GM13976 (cell line): ENCODE measurements at regions not wholly inside any gene's neighbourhood (a gene's known extent, or its start where the extent isn't known, plus 50 kb on each side); places are given as distances from the start of the nearest gene placed in this dataset.

Experiments used
- DNase-seq: peaks from one replicate; pipeline ENCODE4 v3.0.0; 2012; ENCODE audit warnings: low spot score
- CTCF ChIP-seq: IDR thresholded peaks from 2 replicates; pipeline ENCODE4 v1.5.1; 2012; ENCODE audit warnings: borderline replicate concordance, mild to moderate bottlenecking; ENCODE audit not compliant: insufficient read depth; ENCODE audit errors: extremely low read depth, missing control alignments, control extremely low read depth
- in situ Hi-C: fragments of 300-500 bp; cut with MboI; formaldehyde crosslinking; loops from one replicate; pipeline ENCODE4 v1.12.0; 2022; ENCODE audit warnings: low sequenced_read_pairs, mixed read lengths, inconsistent platforms; ENCODE audit not compliant: unreplicated experiment

DNA sequence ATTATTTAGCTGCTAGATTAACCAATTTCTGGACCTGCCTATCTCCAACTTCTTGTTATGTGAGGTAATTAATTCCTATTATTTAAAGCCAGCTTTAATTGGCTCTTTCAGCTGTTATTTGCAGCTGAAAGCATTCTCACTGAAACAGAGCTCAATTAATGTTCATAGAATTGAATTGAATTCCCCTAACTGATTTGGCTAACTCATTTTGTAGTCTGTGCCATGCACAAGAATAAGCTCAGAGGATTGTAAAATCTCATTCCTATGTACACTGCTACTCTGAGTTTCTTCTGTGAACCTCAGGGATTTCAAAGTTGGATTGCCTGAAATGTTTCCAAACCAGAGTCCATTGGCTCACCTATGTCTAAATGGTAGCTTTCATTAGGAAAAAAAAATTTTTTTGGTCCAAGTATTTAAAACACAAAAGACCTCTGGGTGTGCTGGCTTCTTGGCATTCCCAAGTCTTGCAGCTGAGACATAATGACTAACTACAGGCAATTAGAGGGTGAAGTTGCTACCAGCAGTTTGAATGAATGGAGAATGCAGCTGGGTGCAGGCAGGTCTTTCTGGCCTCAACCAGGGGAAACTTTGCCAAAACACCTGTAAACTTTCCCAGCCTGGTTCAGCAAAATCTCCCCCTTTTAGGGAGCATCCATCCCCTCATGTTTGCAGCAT, 134.3 kb downstream of the EDEM1 start:
- TF ChIP-seq CTCF: no peak
- DNase-seq: no peak
- in situ Hi-C loops: no loop called here

DNA sequence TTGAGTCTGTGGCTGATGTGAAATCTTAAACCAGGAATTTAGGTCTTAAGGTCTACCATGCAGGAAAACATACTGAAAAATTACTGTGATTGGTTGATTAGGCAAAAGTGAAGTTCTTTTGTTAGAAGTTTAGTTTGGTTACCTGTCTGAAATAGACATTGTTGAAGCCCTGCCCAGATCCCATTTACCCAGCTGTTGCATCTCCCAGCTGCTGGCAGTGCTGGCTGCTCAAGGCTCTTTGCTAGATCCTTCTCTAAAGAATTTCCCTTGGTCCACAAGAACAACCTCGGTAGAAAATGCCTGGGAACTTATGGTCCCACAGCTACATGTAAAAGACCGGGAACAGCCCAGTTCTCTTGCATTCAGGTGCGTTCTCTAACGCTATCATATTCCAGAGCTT, 137.3 kb downstream of the EDEM1 start:
- in situ Hi-C loops: no loop called here
- no peak for DNase-seq
- no peak for TF ChIP-seq CTCF

DNA sequence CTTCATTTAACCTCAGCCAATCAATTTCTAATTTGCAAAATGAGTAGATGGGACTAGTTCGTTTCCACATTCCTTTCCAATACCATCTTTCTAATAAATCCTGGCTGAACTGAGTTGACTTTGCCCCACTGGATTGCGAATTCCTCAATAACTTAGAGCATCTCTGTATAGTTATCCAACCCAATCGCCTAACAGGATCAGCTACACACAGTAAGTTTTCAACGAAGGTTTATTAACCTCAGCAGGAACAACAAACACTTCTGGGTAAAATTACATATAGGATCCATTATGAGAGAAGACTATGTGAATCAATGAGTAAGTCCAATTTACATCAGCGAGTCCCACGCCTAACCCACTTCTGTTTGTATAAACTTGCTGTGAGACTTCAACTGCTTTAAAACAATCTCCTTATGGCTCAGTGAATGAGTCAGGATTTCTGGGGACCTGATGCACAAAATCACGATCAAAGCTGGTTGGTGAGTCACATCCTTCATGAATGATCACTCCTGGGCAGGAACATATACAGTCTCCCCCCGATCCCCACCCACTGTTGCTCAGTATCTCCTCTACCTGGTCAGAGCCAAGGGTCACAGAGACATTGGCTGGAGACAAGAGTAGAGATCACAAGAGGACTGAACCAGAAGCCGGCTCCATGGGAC, 142.8 kb downstream of the EDEM1 start:
- no peak for DNase-seq
- in situ Hi-C loops: no loop called here
- no peak for TF ChIP-seq CTCF

GRCh38 chr3:5331567-5332269, 144.2 kb downstream of the EDEM1 start:
- in situ Hi-C loops: no loop called here
- no peak for DNase-seq
- no peak for TF ChIP-seq CTCF

GRCh38 chr3:5332270-5332956, 144.9 kb downstream of the EDEM1 start:
- no peak for DNase-seq
- no peak for TF ChIP-seq CTCF
- in situ Hi-C loops: no loop called here

- no peak for DNase-seq
- TF ChIP-seq CTCF: no peak
- in situ Hi-C loops: no loop called here
Observed at GRCh38 chr3:5339967-5340535, 152.5 kb downstream of the EDEM1 start.
